LNCaP clone FGC (cell line): ENCODE measurements at regions not wholly inside any gene's neighbourhood (a gene's known extent, or its start where the extent isn't known, plus 50 kb on each side); places are given as distances from the start of the nearest gene placed in this dataset.

Source experiments
- DNase-seq: peaks from one replicate; pipeline ENCODE4 v3.0.0-alpha.2; 2011; ENCODE audit warnings: low read depth
- H3K4me3 ChIP-seq: 2 replicates; pipeline ENCODE4 v1.5.1; 2011; ENCODE audit warnings: mild to moderate bottlenecking, low read depth, low read length, control low read depth
- CTCF ChIP-seq: IDR thresholded peaks from 2 replicates; pipeline ENCODE4 v1.5.1; 2012; ENCODE audit warnings: mild to moderate bottlenecking; ENCODE audit not compliant: control insufficient read depth, insufficient read depth; ENCODE audit errors: extremely low read depth

- H3K4me3 ChIP-seq = no peak overlapping the region
- DNase-seq = no peak
- no peak for TF ChIP-seq CTCF
Observed at GRCh38 chr9:86665416-86665815, 281.9 kb downstream of the GAS1 start.

- no peak for TF ChIP-seq CTCF
- H3K4me3 ChIP-seq = no peak overlapping the region
- no peak for DNase-seq
Observed at GRCh38 chr9:86664603-86665002, 282.7 kb downstream of the GAS1 start.

- no peak for DNase-seq
- no peak overlapping the region for H3K4me3 ChIP-seq
- no peak for TF ChIP-seq CTCF
Observed at GRCh38 chr9:86663905-86664304, 283.4 kb downstream of the GAS1 start.

DNA sequence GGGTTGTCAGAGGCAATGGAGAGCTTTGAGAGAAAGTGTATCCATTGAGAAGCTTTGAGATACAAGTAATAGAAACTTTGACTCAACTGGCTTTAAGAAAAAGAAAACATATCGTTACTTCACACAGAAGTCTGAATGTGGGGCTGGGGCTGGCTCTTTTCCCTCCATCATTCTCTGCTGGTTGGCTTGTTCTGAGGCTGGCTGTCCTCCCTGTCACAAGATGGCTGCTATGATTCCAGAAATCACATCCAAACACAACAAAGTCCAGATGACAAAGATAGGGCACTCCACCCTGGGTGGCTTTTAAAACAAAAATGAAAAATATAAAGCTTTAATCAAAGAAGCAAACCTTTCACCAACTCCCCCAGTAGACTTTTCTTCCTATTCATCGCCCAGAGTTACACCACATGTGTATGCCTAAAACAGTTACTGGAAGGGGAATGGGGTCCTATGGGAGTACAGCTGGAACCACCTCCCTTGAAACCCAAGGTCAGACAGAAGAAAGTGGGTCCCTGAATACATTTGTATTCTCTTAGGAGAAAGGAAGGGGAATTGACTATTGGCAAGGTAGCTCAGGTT, 284.3 kb downstream of the GAS1 start:
- DNase-seq = no peak
- TF ChIP-seq CTCF = no peak
- no peak overlapping the region for H3K4me3 ChIP-seq

DNA sequence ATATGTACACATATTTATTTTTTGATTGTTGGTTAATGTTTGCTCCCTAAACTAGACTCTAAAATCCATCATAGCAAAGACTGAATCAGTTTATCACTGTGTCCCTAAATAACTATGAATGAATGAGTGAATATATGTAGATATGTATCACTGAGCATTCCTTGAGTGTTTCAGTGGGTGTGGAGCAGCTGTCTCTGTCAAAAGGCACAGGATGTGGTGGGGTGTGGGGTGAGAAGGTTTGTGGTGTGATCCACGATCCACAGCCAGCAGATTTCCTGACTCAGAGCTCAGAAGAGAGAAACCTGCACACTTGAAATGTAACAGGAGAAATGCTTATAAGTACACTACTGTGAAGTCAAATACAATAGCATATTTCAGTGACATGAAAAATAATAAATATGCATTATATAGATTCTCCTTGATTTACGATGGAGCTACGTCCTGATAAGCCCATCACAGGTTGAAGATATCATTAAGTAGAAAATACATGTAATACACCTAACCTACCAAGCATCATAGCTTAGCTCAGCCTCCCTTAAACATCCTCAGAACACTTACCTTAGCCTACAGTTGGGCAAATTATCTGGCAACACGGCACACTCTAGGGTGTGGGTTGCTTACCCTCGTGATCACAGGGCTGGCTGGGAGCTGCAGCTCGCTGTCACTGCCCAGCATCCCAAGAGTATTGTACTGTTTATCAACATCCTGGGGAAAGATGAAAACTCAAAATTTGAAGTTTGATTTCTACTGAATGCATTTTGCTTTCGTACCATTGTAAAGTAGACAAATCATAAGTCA, 287.0 kb downstream of the GAS1 start:
- H3K4me3 ChIP-seq = no peak overlapping the region
- TF ChIP-seq CTCF = no peak
- DNase-seq = no peak

DNA sequence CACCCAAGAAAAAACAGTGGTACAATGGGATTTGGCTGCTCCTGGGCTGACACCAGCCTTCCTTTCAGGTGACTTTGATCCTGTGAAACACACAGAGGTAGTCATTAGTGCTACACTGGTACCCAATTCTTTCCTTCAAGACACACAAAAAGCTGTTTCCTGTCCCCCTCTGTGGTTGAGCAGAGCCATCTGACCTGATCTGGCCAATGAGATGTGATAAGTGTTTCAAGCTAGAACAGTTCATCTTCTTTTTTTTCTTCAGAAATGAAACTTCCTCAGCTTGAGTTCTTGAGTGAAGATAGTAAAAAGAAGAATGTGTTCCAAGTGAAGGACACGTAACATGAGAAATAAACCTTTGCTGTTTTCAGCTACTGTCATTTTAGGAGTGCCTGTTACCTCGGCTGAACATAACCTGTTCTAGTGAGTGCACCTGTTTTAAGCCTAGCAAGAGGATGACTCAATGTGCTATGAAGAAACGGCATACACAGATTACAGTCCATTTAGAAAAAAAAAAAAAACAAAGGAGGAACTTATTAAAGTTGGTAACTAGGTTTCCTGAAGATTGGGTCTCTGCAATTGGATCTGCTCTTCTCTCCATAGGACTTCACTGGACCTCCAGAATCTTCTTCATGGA, 287.8 kb downstream of the GAS1 start:
- no peak overlapping the region for H3K4me3 ChIP-seq
- no peak for DNase-seq
- TF ChIP-seq CTCF = no peak
